ENCODE measurements at regions not wholly inside any gene's neighbourhood (a gene's known extent, or its start where the extent isn't known, plus 50 kb on each side); places are given as distances from the start of the nearest gene placed in this dataset.

- no peaks in the 10 kb centered on the region for H3K27me3 ChIP-seq
- 71 to 100% methylated on average over 1 of the region's 1 CpG for WGBS, 2 donors
- H3K4me3 ChIP-seq: no peak overlapping the region
- no peak for ATAC-seq
- intact Hi-C loops (cut with DNase I): no loop called here
- no peaks in the 10 kb centered on the region for H3K36me3 ChIP-seq (replicated peaks in 1 of 2; ENCODE audit: insufficient read depth in 1 of 2, low read depth in 2 of 2)
- TF ChIP-seq CTCF (IDR thresholded peaks at IDR 0.05) (no peak), POLR2A (IDR thresholded peaks at IDR 0.05) (no peak)
- H3K4me1 ChIP-seq: no peaks in the 10 kb centered on the region
- H3K9me3 ChIP-seq: no peaks in the 10 kb centered on the region
- no peak overlapping the region for H3K27ac ChIP-seq
- no peak for DNase-seq
Observed at GRCh38 chr5:82601861-82602260, 323.7 kb upstream of the RPS23 start.

- no peak overlapping the region for H3K27ac ChIP-seq
- DNase-seq (no peak), ATAC-seq (no peak)
- no peaks in the 10 kb centered on the region for H3K27me3 ChIP-seq
- no peak for TF ChIP-seq POLR2A (IDR thresholded peaks at IDR 0.05)
- no peak for TF ChIP-seq CTCF (IDR thresholded peaks at IDR 0.05)
- no peaks in the 10 kb centered on the region for H3K9me3 ChIP-seq
- H3K4me3 ChIP-seq: no peak overlapping the region
- no peaks in the 10 kb centered on the region for H3K36me3 ChIP-seq (replicated peaks in 1 of 2; ENCODE audit: insufficient read depth in 1 of 2, low read depth in 2 of 2)
- intact Hi-C loops (cut with DNase I): no loop called here
- 50 to 68% methylated on average over 3 of the region's 3 CpGs for WGBS, 2 donors
- H3K4me1 ChIP-seq: no peaks in the 10 kb centered on the region
Observed at GRCh38 chr5:82601077-82601476, 322.9 kb upstream of the RPS23 start.

GRCh38 chr5:82599692-82600091, 321.5 kb upstream of the RPS23 start:
- Histone ChIP-seq H3K27ac (no peak overlapping the region), H3K27me3 (no peaks in the 10 kb centered on the region), H3K36me3 (replicated peaks in 1 of 2; ENCODE audit: insufficient read depth in 1 of 2, low read depth in 2 of 2) (no peaks in the 10 kb centered on the region), H3K9me3 (no peaks in the 10 kb centered on the region), H3K4me3 (no peak overlapping the region), H3K4me1 (peaks cover 5% of the 10 kb centered on the region)
- no peak for DNase-seq
- no peak for TF ChIP-seq CTCF (IDR thresholded peaks at IDR 0.05)
- no peak for TF ChIP-seq POLR2A (IDR thresholded peaks at IDR 0.05)
- intact Hi-C loops (cut with DNase I): no loop called here
- no peak for ATAC-seq
- 46 to 73% methylated on average over 1 of the region's 1 CpG for WGBS, 2 donors

- no peak for TF ChIP-seq POLR2A (IDR thresholded peaks at IDR 0.05)
- no peak for TF ChIP-seq CTCF (IDR thresholded peaks at IDR 0.05)
- 69 to 79% methylated on average over 1 of the region's 1 CpG for WGBS, 2 donors
- Histone ChIP-seq H3K4me3 (no peak overlapping the region), H3K27me3 (no peaks in the 10 kb centered on the region), H3K4me1 (peaks cover 5% of the 10 kb centered on the region), H3K9me3 (no peaks in the 10 kb centered on the region), H3K27ac (no peak overlapping the region), H3K36me3 (replicated peaks in 1 of 2; ENCODE audit: insufficient read depth in 1 of 2, low read depth in 2 of 2) (no peaks in the 10 kb centered on the region)
- ATAC-seq (no peak), DNase-seq (no peak)
- intact Hi-C loops (cut with DNase I): no loop called here
Observed at GRCh38 chr5:82599030-82599429, 320.9 kb upstream of the RPS23 start.

GRCh38 chr5:82597437-82597836, 319.3 kb upstream of the RPS23 start:
- H3K4me1 ChIP-seq: peaks cover 5% of the 10 kb centered on the region
- intact Hi-C loops (cut with DNase I): no loop called here
- H3K27me3 ChIP-seq: no peaks in the 10 kb centered on the region
- no peak for ATAC-seq
- H3K27ac ChIP-seq: no peak overlapping the region
- H3K9me3 ChIP-seq: no peaks in the 10 kb centered on the region
- DNase-seq: no peak
- no peaks in the 10 kb centered on the region for H3K36me3 ChIP-seq (replicated peaks in 1 of 2; ENCODE audit: insufficient read depth in 1 of 2, low read depth in 2 of 2)
- no peak overlapping the region for H3K4me3 ChIP-seq
- TF ChIP-seq CTCF (IDR thresholded peaks at IDR 0.05) (no peak), POLR2A (IDR thresholded peaks at IDR 0.05) (no peak)

All from body of pancreas (tissue), 4 donors.